ENCODE measurements at regions not wholly inside any gene's neighbourhood (a gene's known extent, or its start where the extent isn't known, plus 50 kb on each side); places are given as distances from the start of the nearest gene placed in this dataset.

- TF ChIP-seq, protein P1, sequence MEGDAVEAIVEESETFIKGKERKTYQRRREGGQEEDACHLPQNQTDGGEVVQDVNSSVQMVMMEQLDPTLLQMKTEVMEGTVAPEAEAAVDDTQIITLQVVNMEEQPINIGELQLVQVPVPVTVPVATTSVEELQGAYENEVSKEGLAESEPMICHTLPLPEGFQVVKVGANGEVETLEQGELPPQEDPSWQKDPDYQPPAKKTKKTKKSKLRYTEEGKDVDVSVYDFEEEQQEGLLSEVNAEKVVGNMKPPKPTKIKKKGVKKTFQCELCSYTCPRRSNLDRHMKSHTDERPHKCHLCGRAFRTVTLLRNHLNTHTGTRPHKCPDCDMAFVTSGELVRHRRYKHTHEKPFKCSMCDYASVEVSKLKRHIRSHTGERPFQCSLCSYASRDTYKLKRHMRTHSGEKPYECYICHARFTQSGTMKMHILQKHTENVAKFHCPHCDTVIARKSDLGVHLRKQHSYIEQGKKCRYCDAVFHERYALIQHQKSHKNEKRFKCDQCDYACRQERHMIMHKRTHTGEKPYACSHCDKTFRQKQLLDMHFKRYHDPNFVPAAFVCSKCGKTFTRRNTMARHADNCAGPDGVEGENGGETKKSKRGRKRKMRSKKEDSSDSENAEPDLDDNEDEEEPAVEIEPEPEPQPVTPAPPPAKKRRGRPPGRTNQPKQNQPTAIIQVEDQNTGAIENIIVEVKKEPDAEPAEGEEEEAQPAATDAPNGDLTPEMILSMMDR (IDR thresholded peaks at IDR 0.05; ENCODE audit: extremely low read depth in 1 of 2, insufficient read depth in 1 of 2, low read depth in 1 of 2, low read length in 2 of 2) = no peak
- TF ChIP-seq POLR2A (IDR thresholded peaks at IDR 0.05; ENCODE audit: low read depth, low read length) (no peak), POLR2AphosphoS5 (IDR thresholded peaks at IDR 0.05; ENCODE audit: insufficient read depth, low read depth, low read length) (no peak), MAX (IDR thresholded peaks at IDR 0.05; ENCODE audit: insufficient read depth, insufficient read length) (no peak), JUN (IDR thresholded peaks at IDR 0.05; ENCODE audit: borderline replicate concordance, insufficient read depth, insufficient read length, low read depth) (no peak), FOS (IDR thresholded peaks at IDR 0.05; ENCODE audit: borderline replicate concordance, insufficient read depth, low read length) (no peak), EZH2 (IDR thresholded peaks at IDR 0.05; ENCODE audit: borderline replicate concordance, low read depth, low read length, severe bottlenecking) (no peak)
Observed at GRCh38 chr14:37899365-37899764, 303.9 kb downstream of the TTC6 start.
